ENCODE measurements at regions not wholly inside any gene's neighbourhood (a gene's known extent, or its start where the extent isn't known, plus 50 kb on each side); places are given as distances from the start of the nearest gene placed in this dataset.

DNA sequence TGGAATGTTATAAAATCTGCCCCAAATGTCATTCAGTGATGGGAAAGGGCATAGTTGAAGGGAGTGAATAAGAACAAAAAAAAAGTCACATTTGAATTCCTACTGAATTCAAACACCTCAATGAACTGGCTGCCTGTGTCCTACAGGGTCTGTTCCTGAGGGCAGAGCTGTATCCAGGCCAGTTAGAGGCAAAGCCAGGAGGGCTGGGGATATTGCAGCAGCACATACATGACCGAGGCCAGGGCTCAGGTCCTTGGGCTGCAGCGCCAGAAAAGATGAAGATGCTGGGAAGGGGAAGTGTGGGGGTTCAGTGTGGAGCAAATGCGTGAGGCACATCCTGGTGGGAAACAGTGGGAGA lies 449.2 kb downstream of the SIPA1L2 start:
- no peak for TF ChIP-seq CTCF (IDR thresholded peaks at IDR 0.05)
- DNase-seq (ENCODE audit: low spot score) = peak; percentile 33
- no peak overlapping the region for H3K27ac ChIP-seq
- H3K4me3 ChIP-seq = no peak overlapping the region

- DNase-seq (ENCODE audit: low spot score) = peak; percentile 62
- no peak overlapping the region for H3K27ac ChIP-seq
- H3K4me3 ChIP-seq = no peak overlapping the region
- TF ChIP-seq CTCF (IDR thresholded peaks at IDR 0.05) = no peak
Measured at GRCh38 chr1:232179896-232180778, 449.8 kb downstream of the SIPA1L2 start.

DNA sequence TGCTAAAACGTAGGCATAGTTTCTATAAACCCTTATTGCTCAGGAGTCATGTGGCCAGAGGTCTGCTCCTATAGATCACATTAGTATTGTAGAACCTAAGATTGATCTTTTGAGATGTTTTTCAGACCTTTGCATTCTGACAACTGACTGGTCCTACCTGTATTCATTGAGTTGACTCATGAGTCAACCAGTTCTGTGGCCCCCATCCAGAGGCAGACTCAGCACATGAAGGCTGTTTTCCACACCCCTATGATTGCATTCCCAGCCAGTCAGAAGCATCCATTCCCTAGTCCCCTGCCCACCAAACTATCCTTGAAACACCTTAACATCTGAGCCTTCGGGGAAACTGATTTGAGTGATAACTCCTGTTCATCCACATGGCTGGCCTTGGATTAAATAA lies 451.7 kb downstream of the SIPA1L2 start:
- Histone ChIP-seq H3K4me3 (no peak overlapping the region), H3K27ac (no peak overlapping the region)
- DNase-seq (ENCODE audit: low spot score) = peak; percentile 14
- TF ChIP-seq CTCF (IDR thresholded peaks at IDR 0.05) = no peak

DNA sequence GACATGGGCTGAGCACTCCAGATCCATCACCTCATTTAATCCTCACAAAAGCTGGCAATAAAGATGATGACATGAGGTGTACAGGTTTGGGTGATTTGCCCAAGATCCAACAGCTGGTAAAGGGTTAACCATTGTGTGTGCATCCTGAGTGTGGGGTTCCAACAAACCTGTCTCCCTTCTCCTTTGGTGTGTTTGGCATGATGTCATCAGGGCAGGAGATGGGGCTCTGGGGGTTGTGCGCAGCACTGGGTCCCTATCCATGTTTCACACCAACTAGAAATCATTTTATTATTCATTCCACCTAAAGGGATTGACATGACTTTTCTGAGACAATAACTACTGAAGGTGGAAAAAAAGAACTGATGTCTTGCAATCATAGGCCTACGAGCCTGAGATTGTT lies 452.5 kb downstream of the SIPA1L2 start:
- DNase-seq (ENCODE audit: low spot score) = no peak
- H3K27ac ChIP-seq = no peak overlapping the region
- TF ChIP-seq CTCF (IDR thresholded peaks at IDR 0.05) = no peak
- no peak overlapping the region for H3K4me3 ChIP-seq

- no peak overlapping the region for H3K27ac ChIP-seq
- DNase-seq (ENCODE audit: low spot score) = peak; percentile 38
- no peak for TF ChIP-seq CTCF (IDR thresholded peaks at IDR 0.05)
- no peak overlapping the region for H3K4me3 ChIP-seq
Measured at GRCh38 chr1:232176222-232176621, 453.7 kb downstream of the SIPA1L2 start.

DNA sequence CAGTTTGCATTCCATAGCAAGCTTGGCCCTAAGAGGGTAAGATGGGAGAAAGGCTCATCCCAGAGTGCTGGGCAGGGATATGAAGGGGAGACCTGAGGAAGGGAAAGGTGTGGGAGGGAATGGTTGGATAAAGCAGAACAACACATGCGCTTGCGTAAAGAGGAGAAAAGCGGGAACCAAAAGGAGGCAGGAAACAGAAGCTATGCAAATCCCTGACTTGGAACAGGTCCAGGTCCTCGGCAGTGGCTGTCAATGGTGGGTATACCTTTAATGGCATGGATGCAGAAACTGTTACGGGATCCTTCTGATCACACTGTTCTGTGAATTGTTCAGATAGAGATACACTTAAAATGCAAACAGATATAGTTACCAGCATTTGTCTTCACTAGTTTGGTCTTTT lies 455.6 kb downstream of the SIPA1L2 start:
- peak; percentile 7 for DNase-seq (ENCODE audit: low spot score)
- TF ChIP-seq CTCF (IDR thresholded peaks at IDR 0.05) = no peak

DNA sequence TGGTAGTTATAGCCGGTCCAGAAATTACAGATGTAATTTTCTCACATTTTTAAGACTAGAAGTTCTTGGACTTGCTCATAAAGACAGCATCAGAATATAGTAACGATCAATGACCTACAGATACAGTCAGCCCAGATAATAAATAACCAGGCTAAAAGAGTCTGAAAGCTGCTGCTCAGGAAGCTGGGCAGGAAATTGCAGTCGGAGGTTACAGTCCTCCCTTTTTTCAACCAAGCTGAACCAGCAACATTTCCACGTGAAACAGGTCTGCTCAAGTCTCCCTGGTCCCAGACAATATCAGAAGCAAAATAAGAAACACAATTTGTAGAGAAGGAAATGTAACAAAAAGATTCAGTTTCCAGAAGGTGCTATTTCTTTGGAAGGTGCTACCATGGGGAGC lies 457.4 kb downstream of the SIPA1L2 start:
- Histone ChIP-seq H3K27ac (no peak overlapping the region), H3K4me3 (no peak overlapping the region)
- DNase-seq (ENCODE audit: low spot score) = no peak
- TF ChIP-seq CTCF (IDR thresholded peaks at IDR 0.05) = no peak

More for the DNA sequence above, 455.6 kb downstream of the SIPA1L2 start:
- Histone ChIP-seq H3K4me3 (no peak overlapping the region), H3K27ac (no peak overlapping the region)
